ENCODE measurements at regions not wholly inside any gene's neighbourhood (a gene's known extent, or its start where the extent isn't known, plus 50 kb on each side); places are given as distances from the start of the nearest gene placed in this dataset.

GRCh38 chr2:177030451-177031105, 182.0 kb upstream of the HNRNPA3 start:
- H3K4me1 ChIP-seq (ENCODE audit: insufficient read depth, low read length), result no peaks in the 10 kb centered on the region
- H3K27ac ChIP-seq (ENCODE audit: low read depth, low read length), result no peak overlapping the region
- H3K27me3 ChIP-seq (ENCODE audit: insufficient read depth, low read length), result no peaks in the 10 kb centered on the region
- no peak overlapping the region for H2AFZ ChIP-seq (ENCODE audit: low read length)
- H3K4me3 ChIP-seq (ENCODE audit: insufficient read depth, low read length), result no peak overlapping the region
- TF ChIP-seq, protein P1, sequence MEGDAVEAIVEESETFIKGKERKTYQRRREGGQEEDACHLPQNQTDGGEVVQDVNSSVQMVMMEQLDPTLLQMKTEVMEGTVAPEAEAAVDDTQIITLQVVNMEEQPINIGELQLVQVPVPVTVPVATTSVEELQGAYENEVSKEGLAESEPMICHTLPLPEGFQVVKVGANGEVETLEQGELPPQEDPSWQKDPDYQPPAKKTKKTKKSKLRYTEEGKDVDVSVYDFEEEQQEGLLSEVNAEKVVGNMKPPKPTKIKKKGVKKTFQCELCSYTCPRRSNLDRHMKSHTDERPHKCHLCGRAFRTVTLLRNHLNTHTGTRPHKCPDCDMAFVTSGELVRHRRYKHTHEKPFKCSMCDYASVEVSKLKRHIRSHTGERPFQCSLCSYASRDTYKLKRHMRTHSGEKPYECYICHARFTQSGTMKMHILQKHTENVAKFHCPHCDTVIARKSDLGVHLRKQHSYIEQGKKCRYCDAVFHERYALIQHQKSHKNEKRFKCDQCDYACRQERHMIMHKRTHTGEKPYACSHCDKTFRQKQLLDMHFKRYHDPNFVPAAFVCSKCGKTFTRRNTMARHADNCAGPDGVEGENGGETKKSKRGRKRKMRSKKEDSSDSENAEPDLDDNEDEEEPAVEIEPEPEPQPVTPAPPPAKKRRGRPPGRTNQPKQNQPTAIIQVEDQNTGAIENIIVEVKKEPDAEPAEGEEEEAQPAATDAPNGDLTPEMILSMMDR (IDR thresholded peaks at IDR 0.05; ENCODE audit: extremely low read depth, low read depth, low read length), result no peak
- H3K4me2 ChIP-seq (ENCODE audit: insufficient read depth, low read length), result no peak overlapping the region
- H4K20me1 ChIP-seq (ENCODE audit: insufficient read depth, low read length), result no peaks in the 10 kb centered on the region
- H3K36me3 ChIP-seq (ENCODE audit: insufficient read depth, low read length), result no peaks in the 10 kb centered on the region
- peak; percentile 45 for DNase-seq (ENCODE audit: insufficient read length, low spot score, missing footprints)
- H3K9me3 ChIP-seq (ENCODE audit: low read depth, low read length), result no peaks in the 10 kb centered on the region
- H3K79me2 ChIP-seq (ENCODE audit: insufficient read depth, low read length), result no peaks in the 10 kb centered on the region

- TF ChIP-seq, protein P1 (IDR thresholded peaks at IDR 0.05; ENCODE audit: extremely low read depth, low read depth, low read length), result no peak
- Histone ChIP-seq H3K9me3 (ENCODE audit: low read depth, low read length) (no peaks in the 10 kb centered on the region), H3K27ac (ENCODE audit: low read depth, low read length) (no peak overlapping the region), H4K20me1 (ENCODE audit: insufficient read depth, low read length) (no peaks in the 10 kb centered on the region), H3K4me3 (ENCODE audit: insufficient read depth, low read length) (no peak overlapping the region), H3K79me2 (ENCODE audit: insufficient read depth, low read length) (no peaks in the 10 kb centered on the region), H2AFZ (ENCODE audit: low read length) (no peak overlapping the region), H3K36me3 (ENCODE audit: insufficient read depth, low read length) (no peaks in the 10 kb centered on the region), H3K27me3 (ENCODE audit: insufficient read depth, low read length) (no peaks in the 10 kb centered on the region), H3K4me2 (ENCODE audit: insufficient read depth, low read length) (no peak overlapping the region), H3K4me1 (ENCODE audit: insufficient read depth, low read length) (no peaks in the 10 kb centered on the region)
- DNase-seq (ENCODE audit: insufficient read length, low spot score, missing footprints), result no peak
Measured at GRCh38 chr2:177031438-177032180, 181.0 kb upstream of the HNRNPA3 start.

- H3K27me3 ChIP-seq (ENCODE audit: insufficient read depth, low read length), result peaks cover 9% of the 10 kb centered on the region
- no peak overlapping the region for H3K4me2 ChIP-seq (ENCODE audit: insufficient read depth, low read length)
- H3K27ac ChIP-seq (ENCODE audit: low read depth, low read length), result no peak overlapping the region
- no peaks in the 10 kb centered on the region for H3K79me2 ChIP-seq (ENCODE audit: insufficient read depth, low read length)
- no peaks in the 10 kb centered on the region for H3K9me3 ChIP-seq (ENCODE audit: low read depth, low read length)
- no peaks in the 10 kb centered on the region for H3K36me3 ChIP-seq (ENCODE audit: insufficient read depth, low read length)
- DNase-seq (ENCODE audit: insufficient read length, low spot score, missing footprints), result peak; percentile 37
- H3K4me3 ChIP-seq (ENCODE audit: insufficient read depth, low read length), result no peak overlapping the region
- TF ChIP-seq, protein P1 (IDR thresholded peaks at IDR 0.05; ENCODE audit: extremely low read depth, low read depth, low read length), result no peak
- no peaks in the 10 kb centered on the region for H4K20me1 ChIP-seq (ENCODE audit: insufficient read depth, low read length)
- H3K4me1 ChIP-seq (ENCODE audit: insufficient read depth, low read length), result no peaks in the 10 kb centered on the region
- no peak overlapping the region for H2AFZ ChIP-seq (ENCODE audit: low read length)
Measured at GRCh38 chr2:177036747-177037146, 175.8 kb upstream of the HNRNPA3 start.

- peaks cover 9% of the 10 kb centered on the region for H3K27me3 ChIP-seq (ENCODE audit: insufficient read depth, low read length)
- TF ChIP-seq, protein P1 (IDR thresholded peaks at IDR 0.05; ENCODE audit: extremely low read depth, low read depth, low read length), result no peak
- no peak overlapping the region for H2AFZ ChIP-seq (ENCODE audit: low read length)
Measured at GRCh38 chr2:177037569-177037968, 175.0 kb upstream of the HNRNPA3 start.

More at GRCh38 chr2:177037569-177037968, 175.0 kb upstream of the HNRNPA3 start:
- Histone ChIP-seq H3K4me2 (ENCODE audit: insufficient read depth, low read length) (no peak overlapping the region), H3K36me3 (ENCODE audit: insufficient read depth, low read length) (no peaks in the 10 kb centered on the region), H4K20me1 (ENCODE audit: insufficient read depth, low read length) (no peaks in the 10 kb centered on the region), H3K4me3 (ENCODE audit: insufficient read depth, low read length) (no peak overlapping the region), H3K4me1 (ENCODE audit: insufficient read depth, low read length) (no peaks in the 10 kb centered on the region), H3K79me2 (ENCODE audit: insufficient read depth, low read length) (no peaks in the 10 kb centered on the region), H3K27ac (ENCODE audit: low read depth, low read length) (no peak overlapping the region), H3K9me3 (ENCODE audit: low read depth, low read length) (no peaks in the 10 kb centered on the region)
- DNase-seq (ENCODE audit: insufficient read length, low spot score, missing footprints), result no peak
